GM18519 (cell line): ENCODE measurements at regions not wholly inside any gene's neighbourhood (a gene's known extent, or its start where the extent isn't known, plus 50 kb on each side); places are given as distances from the start of the nearest gene placed in this dataset.

Source experiments
- ATAC-seq: cut with Tn5 transposase; IDR thresholded peaks from one replicate; pipeline ENCODE4 v1.9.1; 2021; ENCODE audit warnings: mild to moderate bottlenecking, moderate library complexity; ENCODE audit not compliant: unreplicated experiment, low FRiP score

- no peak for ATAC-seq
Observed at GRCh38 chr5:2610986-2611385, 140.5 kb downstream of the IRX2 start.

GRCh38 chr5:2608391-2608790, 143.1 kb downstream of the IRX2 start:
- ATAC-seq = no peak

GRCh38 chr5:2607598-2607997, 143.9 kb downstream of the IRX2 start:
- no peak for ATAC-seq

DNA sequence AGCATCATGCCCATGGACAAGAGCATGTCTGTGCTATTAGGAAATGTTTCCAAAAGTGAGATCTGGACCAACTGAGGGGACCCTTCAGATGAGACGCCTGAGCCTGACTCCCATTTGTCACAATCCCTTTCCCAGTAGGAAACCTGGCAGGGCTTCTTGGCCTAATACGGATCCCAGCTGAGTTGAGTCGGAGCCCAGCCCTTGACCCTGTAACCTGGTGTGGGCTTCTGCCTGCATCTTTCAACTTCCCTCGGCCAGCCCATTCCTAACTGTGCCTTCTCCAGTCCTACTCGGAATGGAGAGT, 148.3 kb downstream of the IRX2 start:
- ATAC-seq = no peak

DNA sequence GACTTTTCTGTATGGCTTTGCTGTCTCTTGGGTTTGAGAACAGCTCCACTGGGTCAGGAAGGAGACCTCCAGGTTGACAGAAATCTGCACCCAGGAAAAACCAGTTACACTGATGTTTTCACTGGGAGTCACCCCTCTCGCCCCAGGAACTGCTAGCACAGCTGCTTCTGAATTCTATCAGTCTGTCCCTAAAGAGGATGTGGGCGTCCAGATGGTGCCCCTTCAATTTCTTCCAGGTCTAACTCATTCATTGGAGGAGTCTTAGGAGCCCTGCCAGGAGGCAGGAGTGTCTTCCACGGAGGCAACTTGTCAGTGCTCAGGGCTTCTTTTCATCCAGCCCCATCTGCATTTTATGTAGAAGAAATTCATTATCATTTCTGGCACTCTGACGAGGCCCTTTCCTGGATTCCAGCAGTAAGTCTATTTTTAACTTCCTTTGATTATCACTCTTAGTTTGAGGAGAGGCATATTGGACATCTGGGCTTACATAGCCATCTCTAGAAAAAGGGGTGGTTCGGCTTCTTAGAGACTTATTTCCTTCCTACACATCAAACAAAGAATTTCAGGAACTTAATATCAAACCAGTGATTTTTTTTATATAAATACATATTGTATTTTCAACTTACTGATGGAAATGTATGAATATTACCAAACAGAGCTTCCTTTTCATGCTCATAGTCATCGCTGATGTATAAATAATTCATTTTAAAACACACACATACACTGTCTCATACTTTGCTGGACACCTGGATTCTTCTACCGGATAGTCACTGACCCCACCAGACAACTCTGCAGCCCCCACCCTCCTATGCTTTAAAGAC, 148.8 kb downstream of the IRX2 start:
- ATAC-seq = no peak

DNA sequence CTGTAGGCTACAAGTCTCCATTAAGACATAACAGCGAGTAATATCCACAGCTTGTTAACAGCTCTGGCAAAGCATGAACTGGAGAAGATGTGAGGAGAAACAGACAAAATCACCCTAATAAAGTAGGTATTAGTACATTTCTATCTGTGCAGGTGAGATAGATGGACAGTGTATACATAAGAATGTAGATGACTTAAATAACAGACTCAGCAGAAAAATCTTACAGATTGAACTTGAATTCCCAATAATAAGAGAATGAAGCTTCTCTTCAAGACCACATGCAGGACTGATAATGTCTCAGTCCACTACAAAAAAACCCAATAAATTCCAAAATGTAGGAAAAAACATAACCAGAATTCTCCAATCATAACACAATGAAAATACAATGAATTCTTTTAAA, 153.0 kb downstream of the IRX2 start:
- ATAC-seq = no peak

GRCh38 chr5:2594701-2595100, 156.8 kb downstream of the IRX2 start:
- ATAC-seq = no peak

GRCh38 chr5:2592766-2593165, 158.7 kb downstream of the IRX2 start:
- no peak for ATAC-seq

DNA sequence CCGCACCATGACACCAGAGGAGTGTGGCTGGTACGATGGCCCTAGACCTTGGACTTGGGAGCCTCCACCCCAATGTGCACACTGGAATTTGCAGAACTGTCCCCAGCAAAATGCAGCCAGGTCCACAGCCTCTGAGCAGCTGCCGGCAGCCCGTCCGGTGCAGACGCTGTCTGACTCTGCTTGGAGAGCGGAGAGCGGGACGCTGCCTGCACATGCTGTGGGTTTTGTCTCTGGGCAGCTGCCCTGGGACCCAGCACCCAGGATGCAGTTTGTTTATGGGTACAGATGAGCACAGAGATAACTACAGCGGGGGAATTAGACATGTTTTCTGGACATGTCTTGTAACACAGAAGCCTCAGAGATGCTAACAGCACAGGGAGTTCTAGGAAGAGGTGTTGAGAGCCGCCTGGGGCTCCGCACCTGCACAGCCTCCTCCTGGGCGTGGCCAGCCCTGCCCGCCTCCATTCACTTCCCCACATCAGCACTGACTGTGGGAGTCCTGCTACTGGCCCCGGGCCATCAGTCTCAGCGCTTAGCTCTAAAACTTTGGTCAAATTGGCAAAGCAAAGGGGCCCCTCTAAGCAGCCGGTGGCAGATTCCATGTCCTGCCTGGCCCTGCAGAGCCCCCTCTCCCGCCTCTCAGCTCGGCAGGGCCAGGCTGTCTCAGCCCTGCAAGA, 159.6 kb downstream of the IRX2 start:
- ATAC-seq = no peak

DNA sequence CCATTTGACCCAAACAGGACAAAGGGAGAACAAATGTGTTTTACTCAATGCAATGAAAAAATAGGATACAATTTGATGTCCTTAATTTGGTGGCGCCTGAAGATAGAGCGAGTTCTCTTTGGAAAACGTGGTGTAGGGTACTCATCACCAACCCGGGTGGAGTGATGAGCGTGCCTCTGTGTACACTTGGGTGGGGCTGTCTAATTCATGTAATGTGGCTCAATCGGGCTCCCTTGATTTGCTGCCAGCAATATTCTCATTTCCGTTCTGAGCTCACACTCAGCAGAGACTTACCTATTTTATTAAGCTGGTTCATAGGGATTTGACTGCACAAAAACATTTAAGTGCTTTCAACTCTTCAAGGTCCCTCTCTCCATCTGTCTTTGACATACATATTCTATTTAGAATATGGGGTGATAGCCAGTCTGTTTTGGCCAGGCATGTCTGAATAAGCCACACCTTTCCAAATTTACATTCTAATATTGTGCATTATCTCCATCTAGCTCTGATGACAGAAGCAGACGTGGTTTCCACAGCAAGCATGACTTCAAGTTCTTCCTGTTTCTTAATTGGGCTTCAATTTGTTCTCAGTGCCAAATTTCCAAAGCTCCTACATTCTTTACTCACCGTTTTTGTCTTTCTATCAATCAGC, 162.5 kb downstream of the IRX2 start:
- ATAC-seq = no peak

GRCh38 chr5:2587189-2588031, 164.1 kb downstream of the IRX2 start:
- ATAC-seq = no peak

DNA sequence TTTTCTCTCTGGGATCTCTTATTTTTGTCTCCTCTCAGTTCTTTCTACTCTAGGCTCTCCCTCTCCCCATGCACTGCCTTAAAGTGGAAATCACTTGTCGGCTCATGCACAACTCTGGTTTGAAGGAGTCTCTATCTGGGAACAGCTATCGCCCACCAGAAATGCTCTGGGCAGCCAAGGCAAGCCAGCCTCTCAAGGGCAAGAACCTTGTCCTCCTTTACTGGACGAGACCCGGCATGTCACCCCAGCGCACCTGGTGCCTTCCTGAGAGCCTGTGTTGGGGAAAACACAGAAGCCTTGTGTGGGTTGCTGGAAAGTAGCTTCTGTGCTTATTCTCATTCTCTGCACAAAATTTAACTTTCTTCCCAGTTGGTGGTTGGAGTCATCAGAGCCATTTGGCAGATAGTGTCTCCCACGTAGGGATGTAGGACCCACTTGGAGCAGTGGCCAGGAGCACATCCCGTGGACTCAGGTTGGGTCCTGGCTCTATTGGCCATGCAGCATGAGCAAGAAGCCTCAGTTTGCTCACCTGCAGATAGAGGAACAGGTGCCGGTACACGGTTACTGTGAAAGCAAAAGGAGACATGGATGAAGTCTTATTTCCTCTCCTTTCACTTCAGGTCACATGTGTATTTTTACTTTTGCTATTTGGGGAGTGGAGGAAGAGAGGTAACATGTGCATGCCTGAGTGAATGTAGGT, 165.3 kb downstream of the IRX2 start:
- no peak for ATAC-seq

DNA sequence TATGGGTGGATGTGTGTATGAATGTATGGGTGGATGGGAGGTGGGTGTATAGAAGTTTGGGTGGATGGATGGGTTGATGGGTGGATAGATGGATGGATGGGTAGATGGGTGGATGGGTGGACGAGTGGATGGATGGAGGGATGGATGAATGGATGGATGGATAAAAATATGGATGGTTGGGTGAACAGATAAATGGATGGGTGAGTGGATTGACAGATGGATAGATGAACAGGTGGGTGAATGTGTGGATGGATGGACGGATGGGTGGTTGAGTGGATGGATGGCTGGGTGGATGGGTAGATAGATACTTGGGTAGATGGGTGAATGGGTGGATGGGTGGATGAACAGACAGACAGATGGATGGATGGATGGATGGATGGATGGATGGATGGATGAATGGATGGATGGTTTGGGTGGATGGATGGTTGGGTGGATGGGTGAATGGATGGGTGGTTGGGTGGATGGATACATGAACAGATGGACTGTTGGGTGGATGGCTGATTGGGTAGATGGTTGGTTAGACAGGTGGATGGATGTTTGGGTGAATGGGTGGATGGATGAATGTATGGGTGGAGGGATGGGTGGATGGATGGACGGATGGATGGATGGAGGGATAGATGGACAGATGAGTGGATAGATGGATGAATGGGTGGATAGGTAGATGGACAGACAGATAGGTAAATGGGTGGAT, 166.8 kb downstream of the IRX2 start:
- ATAC-seq = no peak

GRCh38 chr5:2582507-2582906, 169.0 kb downstream of the IRX2 start:
- ATAC-seq = no peak

DNA sequence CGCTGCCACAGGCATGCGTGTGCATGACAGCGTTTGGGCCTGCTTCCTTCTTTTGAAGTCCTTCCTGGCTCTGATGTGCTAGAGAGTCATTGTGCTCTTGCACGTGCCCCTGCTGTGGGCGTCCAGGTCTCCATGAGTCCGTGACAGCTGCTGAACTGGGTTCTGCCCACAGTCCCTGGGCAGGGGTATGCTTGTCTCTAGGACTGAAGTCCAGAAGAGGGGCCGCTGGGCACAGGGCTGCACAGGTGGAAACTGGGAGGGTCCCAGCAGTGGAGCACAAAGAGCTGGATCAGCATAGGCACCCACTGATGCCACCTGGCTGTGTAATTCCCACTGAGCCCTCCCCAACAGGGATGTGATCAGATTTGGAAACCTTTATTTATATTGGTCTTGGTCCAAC, 169.4 kb downstream of the IRX2 start:
- no peak for ATAC-seq

DNA sequence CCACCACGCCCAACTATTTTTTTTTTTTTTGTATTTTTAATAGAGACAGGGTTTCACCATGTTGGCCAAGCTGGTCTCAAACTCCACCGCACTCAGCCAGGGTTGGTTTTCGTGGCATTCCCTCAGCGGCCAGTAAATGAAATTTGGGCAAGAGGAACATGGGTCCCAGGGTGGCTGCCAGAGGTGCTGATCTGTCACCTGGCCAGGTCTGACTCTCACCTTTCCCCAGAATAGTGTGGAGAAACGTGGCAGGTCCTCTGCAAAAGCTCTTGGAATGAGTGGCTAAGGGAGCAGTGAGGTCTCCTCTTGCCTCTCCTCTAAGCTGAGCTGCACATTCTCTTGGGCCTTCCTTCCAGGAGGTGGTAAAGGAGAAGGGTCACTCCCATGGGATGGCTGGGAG, 170.1 kb downstream of the IRX2 start:
- no peak for ATAC-seq

DNA sequence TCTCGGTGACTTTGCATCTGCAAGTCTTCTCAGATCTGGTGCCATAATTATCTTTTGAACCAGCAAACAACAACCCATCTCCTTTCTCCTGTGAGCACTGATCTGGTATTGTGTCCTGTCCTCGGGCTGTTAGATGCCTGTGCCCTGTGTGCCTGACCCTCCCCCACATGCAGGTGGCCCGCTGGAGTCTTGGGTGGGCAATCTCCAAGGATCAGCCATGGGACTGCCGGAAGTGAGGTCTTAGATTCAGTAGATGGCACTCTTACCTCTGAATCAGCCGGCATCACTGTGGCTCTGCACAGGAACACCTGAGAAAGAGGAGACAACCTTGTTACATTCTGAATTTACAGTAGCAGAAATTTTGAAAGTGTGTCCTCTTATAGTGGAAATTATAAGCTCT, 172.4 kb downstream of the IRX2 start:
- no peak for ATAC-seq

GRCh38 chr5:2577312-2578036, 174.0 kb downstream of the IRX2 start:
- no peak for ATAC-seq

GRCh38 chr5:2576823-2577222, 174.7 kb downstream of the IRX2 start:
- ATAC-seq = no peak
